SK-N-SH treated with all-trans-retinoic acid at 6 μM for 48 hours (cell line): ENCODE measurements at regions not wholly inside any gene's neighbourhood (a gene's known extent, or its start where the extent isn't known, plus 50 kb on each side); places are given as distances from the start of the nearest gene placed in this dataset.
"Not testable (repeated sequence)": the region's sequence is repeated elsewhere in the genome, so short reads cannot be mapped to it uniquely, and the experiment has no call there.

Experiments
- ATAC-seq: fragments of 200-7000 bp; cut with Tn5 transposase; 3 replicates; pipeline ENCODE4 v1.9.1; 2020; ENCODE audit warnings: mild to moderate bottlenecking, moderate library complexity
- ARNTL ChIP-seq: fragments of 450-650 bp; formaldehyde crosslinking; IDR thresholded peaks from 2 replicates; pipeline ENCODE4 v1.5.0; 2020; ENCODE audit warnings: low read depth, mild to moderate bottlenecking, moderate library complexity, borderline replicate concordance
- CSDC2 ChIP-seq: fragments of 250-450 bp; sonication (Bioruptor Pico); IDR thresholded peaks from 2 replicates; pipeline ENCODE4 v1.5.0; 2020; ENCODE audit warnings: mild to moderate bottlenecking, moderate library complexity
- ESRRG ChIP-seq: fragments of 250-450 bp; sonication (Bioruptor Pico); IDR thresholded peaks from 2 replicates; pipeline ENCODE4 v1.6.1; 2021; ENCODE audit warnings: mild to moderate bottlenecking
- GLIS3 ChIP-seq: fragments of 250-450 bp; sonication (Bioruptor Pico); IDR thresholded peaks from 2 replicates; pipeline ENCODE4 v1.5.0; 2020; ENCODE audit warnings: mild to moderate bottlenecking, moderate library complexity
- ISL1 ChIP-seq: fragments of 250-450 bp; sonication (Bioruptor Pico); IDR thresholded peaks from 2 replicates; pipeline ENCODE4 v2.1.2; 2022; ENCODE audit warnings: mild to moderate bottlenecking, moderate library complexity
- PATZ1 ChIP-seq: fragments of 250-450 bp; sonication (Bioruptor Pico); IDR thresholded peaks from 2 replicates; pipeline ENCODE4 v1.8.0; 2020; ENCODE audit warnings: mild to moderate bottlenecking, moderate library complexity, borderline replicate concordance
- POU6F1 ChIP-seq: fragments of 250-450 bp; sonication (Bioruptor Pico); IDR thresholded peaks from 2 replicates; pipeline ENCODE4 v1.8.0; 2021; ENCODE audit warnings: low read depth, mild to moderate bottlenecking, moderate library complexity, borderline replicate concordance
- PPARA ChIP-seq: fragments of 250-450 bp; sonication (Bioruptor Pico); IDR thresholded peaks from 2 replicates; pipeline ENCODE4 v1.5.0; 2020; ENCODE audit warnings: mild to moderate bottlenecking, borderline replicate concordance
- RARB ChIP-seq: fragments of 250-450 bp; sonication (Bioruptor Pico); IDR thresholded peaks from 2 replicates; pipeline ENCODE4 v1.8.0; 2021; ENCODE audit warnings: mild to moderate bottlenecking, moderate library complexity
- SNAI2 ChIP-seq: fragments of 250-450 bp; sonication (Bioruptor Pico); IDR thresholded peaks from 2 replicates; pipeline ENCODE4 v1.5.0; 2020; ENCODE audit warnings: mild to moderate bottlenecking, moderate library complexity
- TCF4 ChIP-seq: fragments of 250-450 bp; sonication (Bioruptor Pico); IDR thresholded peaks from 2 replicates; pipeline ENCODE4 v1.8.0; 2021; ENCODE audit warnings: mild to moderate bottlenecking, moderate library complexity, borderline replicate concordance
- TOX ChIP-seq: fragments of 250-450 bp; sonication (Bioruptor Pico); IDR thresholded peaks from 2 replicates; pipeline ENCODE4 v1.8.0; 2021; ENCODE audit warnings: mild to moderate bottlenecking, moderate library complexity, borderline replicate concordance
- TSHZ2 ChIP-seq: fragments of 250-450 bp; sonication (Bioruptor Pico); IDR thresholded peaks from 2 replicates; pipeline ENCODE4 v1.5.0; 2020; ENCODE audit warnings: mild to moderate bottlenecking, moderate library complexity
- ZC3H10 ChIP-seq: fragments of 250-450 bp; sonication (Bioruptor Pico); IDR thresholded peaks from 2 replicates; pipeline ENCODE4 v1.5.1; 2021; ENCODE audit warnings: mild to moderate bottlenecking, moderate library complexity
- ZFP3 ChIP-seq: fragments of 250-450 bp; sonication (Bioruptor Pico); IDR thresholded peaks from 2 replicates; pipeline ENCODE4 v1.5.0; 2020; ENCODE audit warnings: mild to moderate bottlenecking, moderate library complexity
- ZNF565 ChIP-seq: fragments of 450-650 bp; formaldehyde crosslinking; conservative IDR thresholded peaks from 2 replicates; pipeline ENCODE4 v1.5.0; 2020; ENCODE audit warnings: low read depth, mild to moderate bottlenecking, moderate library complexity
- ZNF70 ChIP-seq: fragments of 450-650 bp; formaldehyde crosslinking; IDR thresholded peaks from 2 replicates; pipeline ENCODE4 v1.5.0; 2020; ENCODE audit warnings: mild to moderate bottlenecking, moderate library complexity
- ZNF8 ChIP-seq: fragments of 450-650 bp; formaldehyde crosslinking; IDR thresholded peaks from 2 replicates; pipeline ENCODE4 v1.5.0; 2020; ENCODE audit warnings: mild to moderate bottlenecking, moderate library complexity
- TF ChIP-seq, protein P1 (sequence below): fragments of 250-450 bp; sonication (Bioruptor Pico); IDR thresholded peaks from 2 replicates; pipeline ENCODE4 v1.5.1; 2020; ENCODE audit warnings: low read depth, mild to moderate bottlenecking, moderate library complexity

DNA sequence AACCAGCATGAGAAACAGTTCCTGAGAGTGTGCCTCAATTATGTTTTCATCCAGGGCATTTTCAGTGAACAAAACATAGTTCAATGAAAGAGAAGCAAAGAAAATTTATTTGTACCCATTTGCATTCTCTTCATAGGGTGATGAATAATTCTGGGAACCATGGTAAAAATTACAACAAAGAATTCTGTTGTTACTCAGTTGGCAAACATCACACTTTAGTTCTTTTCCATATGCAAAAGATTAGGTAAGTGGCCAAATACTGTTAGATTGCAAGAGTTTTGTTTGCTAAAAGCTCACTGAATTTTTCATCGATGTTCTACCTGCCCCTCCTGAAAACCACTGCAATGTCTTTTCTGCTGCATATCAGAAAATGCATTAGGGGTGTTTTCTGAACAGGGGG, 132.4 kb upstream of the RGS6 start (continued):
- TF ChIP-seq TSHZ2 (CRISPR knock-in tag) (no peak), ESRRG (CRISPR knock-in tag) (no peak), ARNTL (CRISPR knock-in tag) (no peak), SNAI2 (CRISPR knock-in tag) (no peak)
- TF ChIP-seq, protein P1, sequence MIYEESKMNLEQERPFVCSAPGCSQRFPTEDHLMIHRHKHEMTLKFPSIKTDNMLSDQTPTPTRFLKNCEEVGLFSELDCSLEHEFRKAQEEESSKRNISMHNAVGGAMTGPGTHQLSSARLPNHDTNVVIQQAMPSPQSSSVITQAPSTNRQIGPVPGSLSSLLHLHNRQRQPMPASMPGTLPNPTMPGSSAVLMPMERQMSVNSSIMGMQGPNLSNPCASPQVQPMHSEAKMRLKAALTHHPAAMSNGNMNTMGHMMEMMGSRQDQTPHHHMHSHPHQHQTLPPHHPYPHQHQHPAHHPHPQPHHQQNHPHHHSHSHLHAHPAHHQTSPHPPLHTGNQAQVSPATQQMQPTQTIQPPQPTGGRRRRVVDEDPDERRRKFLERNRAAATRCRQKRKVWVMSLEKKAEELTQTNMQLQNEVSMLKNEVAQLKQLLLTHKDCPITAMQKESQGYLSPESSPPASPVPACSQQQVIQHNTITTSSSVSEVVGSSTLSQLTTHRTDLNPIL (CRISPR knock-in tag) = no peak

GRCh38 chr14:71800878-71801277, 131.4 kb upstream of the RGS6 start:
- TF ChIP-seq ZFP3 (CRISPR knock-in tag) = no peak
- TF ChIP-seq SNAI2 (CRISPR knock-in tag) = no peak
- no peak for TF ChIP-seq PPARA (CRISPR knock-in tag)
- no peak for TF ChIP-seq ZNF70 (CRISPR knock-in tag)
- no peak for TF ChIP-seq ISL1 (CRISPR knock-in tag)
- ATAC-seq = no peak

DNA sequence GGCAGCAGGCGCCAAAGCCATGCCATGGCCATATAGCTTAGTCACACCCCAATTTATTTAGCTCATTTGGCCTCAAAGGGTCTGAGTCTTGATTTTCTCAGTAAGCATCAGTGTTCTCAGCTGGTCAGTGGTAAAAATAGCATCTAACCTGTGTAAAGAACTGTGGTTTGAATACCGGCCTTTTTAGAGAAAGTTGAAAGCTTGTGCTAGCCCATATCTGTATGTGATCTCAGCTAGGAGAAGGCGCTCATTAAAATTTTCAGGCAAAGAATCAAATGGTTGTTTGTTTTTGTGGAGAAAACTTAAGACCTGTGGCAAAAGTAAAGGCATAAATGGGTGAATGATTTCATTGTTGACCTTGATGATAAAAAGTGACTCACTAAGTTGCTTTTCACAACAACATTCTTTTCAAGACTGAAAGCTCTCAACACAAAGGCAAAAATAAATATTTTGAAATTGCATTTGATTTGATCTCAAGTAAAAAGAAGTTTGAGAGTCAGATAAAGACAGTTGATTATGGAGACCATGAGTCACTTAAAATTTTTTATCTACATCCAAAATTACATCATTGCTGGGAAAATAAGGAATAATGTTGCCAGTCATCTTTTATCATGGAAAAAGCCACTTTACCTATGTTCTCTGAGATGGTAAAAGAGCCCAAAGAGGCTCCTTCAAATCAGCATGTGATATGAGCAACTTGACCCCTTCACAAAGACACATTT, 128.5 kb upstream of the RGS6 start:
- no peak for TF ChIP-seq ARNTL (CRISPR knock-in tag)
- no peak for TF ChIP-seq ZNF565 (CRISPR knock-in tag)
- TF ChIP-seq ISL1 (CRISPR knock-in tag) = peak; percentile 82
- TF ChIP-seq, protein P1 (CRISPR knock-in tag) = 0 out of 2 replicates have a peak, but pooled peaks have one; percentile 25
- TF ChIP-seq PPARA (CRISPR knock-in tag) = no peak
- TF ChIP-seq SNAI2 (CRISPR knock-in tag) = no peak
- no peak for ATAC-seq

DNA sequence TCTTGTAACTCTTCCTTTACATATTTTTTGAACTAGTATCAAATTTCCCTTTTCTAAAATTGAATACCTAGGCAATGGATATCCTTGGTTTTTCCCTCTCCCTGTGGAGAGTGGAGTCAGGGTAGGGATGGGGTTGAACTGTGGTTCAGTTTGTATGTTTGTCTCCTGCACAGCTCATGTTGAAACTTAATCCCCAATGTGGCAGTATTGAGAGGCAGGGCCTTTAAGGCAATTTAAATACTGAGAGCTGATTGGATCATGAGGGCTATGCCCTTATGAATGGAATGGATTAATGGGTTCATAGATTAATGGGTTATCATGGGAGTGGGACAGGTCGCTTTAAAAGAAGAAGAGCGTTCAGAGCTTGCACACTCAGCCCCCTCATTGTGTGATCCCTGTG, 127.2 kb upstream of the RGS6 start:
- no peak for ATAC-seq
- no peak for TF ChIP-seq ZNF8 (CRISPR knock-in tag)
- no peak for TF ChIP-seq TCF4
- no peak for TF ChIP-seq CSDC2 (CRISPR knock-in tag)
- TF ChIP-seq SNAI2 (CRISPR knock-in tag) = no peak
- TF ChIP-seq RARB (CRISPR knock-in tag) = no peak
- no peak for TF ChIP-seq ESRRG (CRISPR knock-in tag)
- no peak for TF ChIP-seq ZFP3 (CRISPR knock-in tag)
- no peak for TF ChIP-seq TOX (CRISPR knock-in tag)
- TF ChIP-seq ISL1 (CRISPR knock-in tag) = no peak
- TF ChIP-seq ZNF70 (CRISPR knock-in tag) = no peak
- no peak for TF ChIP-seq GLIS3 (CRISPR knock-in tag)
- TF ChIP-seq POU6F1 (CRISPR knock-in tag) = no peak
- TF ChIP-seq, protein P1 (CRISPR knock-in tag) = no peak
- TF ChIP-seq PPARA (CRISPR knock-in tag) = no peak
- TF ChIP-seq ZC3H10 (CRISPR knock-in tag) = no peak
- TF ChIP-seq PATZ1 (CRISPR knock-in tag) = no peak
- TF ChIP-seq, all 23 proteins: peak for 0

DNA sequence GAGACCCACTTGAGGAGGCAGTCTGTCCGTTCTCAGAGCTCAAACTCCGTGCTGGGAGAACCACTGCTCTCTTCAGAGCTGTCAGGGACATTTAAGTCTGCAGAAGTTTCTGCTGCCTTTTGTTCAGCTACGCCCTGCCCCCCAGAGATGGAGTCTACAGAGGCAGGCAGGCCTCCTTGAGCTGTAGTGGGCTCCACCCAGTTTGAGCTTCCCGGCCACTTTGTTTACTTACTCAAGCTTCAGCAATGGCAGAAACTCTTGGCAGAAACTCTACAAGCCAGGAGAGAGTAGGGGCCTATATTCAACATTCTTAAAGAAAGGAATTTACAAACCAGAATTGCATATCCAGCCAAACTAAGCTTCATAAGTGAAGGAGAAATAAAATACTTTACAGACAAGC, 125.2 kb upstream of the RGS6 start:
- not testable (repeated sequence) for ATAC-seq

- ATAC-seq = not testable (repeated sequence)
These were observed 121.4 kb upstream of the RGS6 start for GRCh38 chr14:71810800-71811199.
